HepG2 (cell line): ENCODE measurements at regions not wholly inside any gene's neighbourhood (a gene's known extent, or its start where the extent isn't known, plus 50 kb on each side); places are given as distances from the start of the nearest gene placed in this dataset.

Source experiments
- DNMT3B ChIP-seq: conservative IDR thresholded peaks from 2 replicates; pipeline ENCODE4 v1.6.1; 2016; ENCODE audit warnings: missing biosample characterization, control low read depth
- MTA1 ChIP-seq: sonication (generic); formaldehyde crosslinking; IDR thresholded peaks from 2 replicates; pipeline ENCODE4 v1.4.0; 2020; ENCODE audit warnings: missing genetic modification reagents, mild to moderate bottlenecking, borderline replicate concordance
- NCOA2 ChIP-seq: sonication (generic); formaldehyde crosslinking; IDR thresholded peaks from 2 replicates; pipeline ENCODE4 v1.8.0; 2022; ENCODE audit warnings: inconsistent platforms
- SIN3B ChIP-seq: fragments of 150-350 bp; IDR thresholded peaks from 2 replicates; pipeline ENCODE4 v1.6.1; 2014; ENCODE audit warnings: low read length
- ZFP62 ChIP-seq: sonication (generic); formaldehyde crosslinking; IDR thresholded peaks from 2 replicates; pipeline ENCODE4 v1.4.0; 2020; ENCODE audit warnings: missing genetic modification reagents
- ZNF232 ChIP-seq: sonication (generic); formaldehyde crosslinking; IDR thresholded peaks from 2 replicates; pipeline ENCODE4 v1.4.0; 2020; ENCODE audit warnings: missing genetic modification reagents, borderline replicate concordance
- ZNF274 ChIP-seq: sonication (generic); formaldehyde crosslinking; IDR thresholded peaks from 2 replicates; pipeline ENCODE4 v1.5.1; 2020; ENCODE audit warnings: mild to moderate bottlenecking, missing genetic modification reagents
- ZNF317 ChIP-seq: sonication (generic); formaldehyde crosslinking; IDR thresholded peaks from 2 replicates; pipeline ENCODE4 v1.5.0; 2020; ENCODE audit warnings: mild to moderate bottlenecking, missing genetic modification reagents
- ZNF746 ChIP-seq: sonication (generic); formaldehyde crosslinking; IDR thresholded peaks from 2 replicates; pipeline ENCODE4 v1.8.0; 2022; ENCODE audit warnings: mild to moderate bottlenecking, missing genetic modification reagents
- ZNF773 ChIP-seq: sonication (generic); formaldehyde crosslinking; IDR thresholded peaks from 2 replicates; pipeline ENCODE4 v1.4.0; 2020; ENCODE audit warnings: missing genetic modification reagents, borderline replicate concordance
- ZNF776 ChIP-seq: sonication (generic); formaldehyde crosslinking; IDR thresholded peaks from 2 replicates; pipeline ENCODE4 v1.4.0; 2020; ENCODE audit warnings: mild to moderate bottlenecking, missing genetic modification reagents
- TF ChIP-seq, protein P1 (sequence below): IDR thresholded peaks from 2 replicates; pipeline ENCODE4 v1.6.1; 2016; ENCODE audit warnings: missing genetic modification reagents, missing compliant biosample characterization
- TF ChIP-seq, protein P2 (sequence below): sonication (generic); formaldehyde crosslinking; IDR thresholded peaks from 2 replicates; pipeline ENCODE4 v1.4.0; 2020; ENCODE audit warnings: missing genetic modification reagents
- TF ChIP-seq, protein P3 (sequence below): sonication (generic); formaldehyde crosslinking; IDR thresholded peaks from 2 replicates; pipeline ENCODE4 v1.4.0; 2020; ENCODE audit warnings: missing genetic modification reagents
- TF ChIP-seq, protein P4 (sequence below): sonication (generic); formaldehyde crosslinking; IDR thresholded peaks from 2 replicates; pipeline ENCODE4 v1.4.0; 2020; ENCODE audit warnings: missing genetic modification reagents
- TF ChIP-seq, protein P5 (sequence below): sonication (generic); formaldehyde crosslinking; IDR thresholded peaks from 2 replicates; pipeline ENCODE4 v1.5.0; 2020; ENCODE audit warnings: mild to moderate bottlenecking, missing genetic modification reagents, borderline replicate concordance
- TF ChIP-seq, protein P6 (sequence below): IDR thresholded peaks from 2 replicates; pipeline ENCODE4 v1.6.1; 2012; ENCODE audit warnings: low read depth, low read length, improper control_type of control experiment

DNA sequence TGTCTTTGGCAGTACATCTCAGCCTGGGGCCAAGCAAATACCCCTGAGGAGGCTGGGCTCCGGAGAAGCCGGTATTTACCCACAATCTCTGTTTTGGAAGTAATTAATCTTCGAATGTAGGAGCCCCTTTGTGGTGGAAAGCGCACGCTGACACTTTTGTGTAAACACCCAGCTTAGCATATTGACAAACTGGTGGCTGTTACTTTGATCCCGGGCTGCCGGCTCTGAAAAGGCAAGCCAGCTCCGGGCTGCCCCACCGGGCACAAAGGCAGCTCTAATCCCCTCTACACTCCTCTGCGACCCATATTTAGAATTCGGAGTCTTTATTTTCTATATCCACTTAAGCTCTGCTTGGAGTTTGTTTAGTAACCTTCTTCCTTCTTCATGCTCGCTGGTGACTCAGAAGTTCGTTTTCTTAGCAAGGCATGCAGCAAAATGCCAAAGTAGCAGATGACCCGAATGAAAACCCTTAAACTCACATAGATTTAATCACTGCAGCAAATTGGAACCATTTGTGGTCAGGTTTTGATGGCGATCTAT lies 144.0 kb upstream of the IRX3 start (continued):
- no peak for TF ChIP-seq ZNF776 (CRISPR knock-in tag)
- peak; percentile 49; the same call in 1 of the 2 replicates for TF ChIP-seq ZNF746 (CRISPR knock-in tag)
- TF ChIP-seq NCOA2 (CRISPR knock-in tag): 0 out of 2 replicates have a peak, but pooled peaks have one; percentile 10
- TF ChIP-seq, protein P1, sequence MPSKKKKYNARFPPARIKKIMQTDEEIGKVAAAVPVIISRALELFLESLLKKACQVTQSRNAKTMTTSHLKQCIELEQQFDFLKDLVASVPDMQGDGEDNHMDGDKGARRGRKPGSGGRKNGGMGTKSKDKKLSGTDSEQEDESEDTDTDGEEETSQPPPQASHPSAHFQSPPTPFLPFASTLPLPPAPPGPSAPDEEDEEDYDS (CRISPR knock-in tag): no peak
- peak; percentile 47; the same call in 1 of the 2 replicates for TF ChIP-seq ZNF232 (CRISPR knock-in tag)
- no peak for TF ChIP-seq ZNF274 (CRISPR knock-in tag)
- TF ChIP-seq, protein P2, sequence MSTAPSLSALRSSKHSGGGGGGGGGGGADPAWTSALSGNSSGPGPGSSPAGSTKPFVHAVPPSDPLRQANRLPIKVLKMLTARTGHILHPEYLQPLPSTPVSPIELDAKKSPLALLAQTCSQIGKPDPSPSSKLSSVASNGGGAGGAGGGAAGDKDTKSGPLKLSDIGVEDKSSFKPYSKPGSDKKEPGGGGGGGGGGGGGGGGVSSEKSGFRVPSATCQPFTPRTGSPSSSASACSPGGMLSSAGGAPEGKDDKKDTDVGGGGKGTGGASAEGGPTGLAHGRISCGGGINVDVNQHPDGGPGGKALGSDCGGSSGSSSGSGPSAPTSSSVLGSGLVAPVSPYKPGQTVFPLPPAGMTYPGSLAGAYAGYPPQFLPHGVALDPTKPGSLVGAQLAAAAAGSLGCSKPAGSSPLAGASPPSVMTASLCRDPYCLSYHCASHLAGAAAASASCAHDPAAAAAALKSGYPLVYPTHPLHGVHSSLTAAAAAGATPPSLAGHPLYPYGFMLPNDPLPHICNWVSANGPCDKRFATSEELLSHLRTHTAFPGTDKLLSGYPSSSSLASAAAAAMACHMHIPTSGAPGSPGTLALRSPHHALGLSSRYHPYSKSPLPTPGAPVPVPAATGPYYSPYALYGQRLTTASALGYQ (CRISPR knock-in tag): peak; percentile 52; the same call in 1 of the 2 replicates
- TF ChIP-seq, protein P3, sequence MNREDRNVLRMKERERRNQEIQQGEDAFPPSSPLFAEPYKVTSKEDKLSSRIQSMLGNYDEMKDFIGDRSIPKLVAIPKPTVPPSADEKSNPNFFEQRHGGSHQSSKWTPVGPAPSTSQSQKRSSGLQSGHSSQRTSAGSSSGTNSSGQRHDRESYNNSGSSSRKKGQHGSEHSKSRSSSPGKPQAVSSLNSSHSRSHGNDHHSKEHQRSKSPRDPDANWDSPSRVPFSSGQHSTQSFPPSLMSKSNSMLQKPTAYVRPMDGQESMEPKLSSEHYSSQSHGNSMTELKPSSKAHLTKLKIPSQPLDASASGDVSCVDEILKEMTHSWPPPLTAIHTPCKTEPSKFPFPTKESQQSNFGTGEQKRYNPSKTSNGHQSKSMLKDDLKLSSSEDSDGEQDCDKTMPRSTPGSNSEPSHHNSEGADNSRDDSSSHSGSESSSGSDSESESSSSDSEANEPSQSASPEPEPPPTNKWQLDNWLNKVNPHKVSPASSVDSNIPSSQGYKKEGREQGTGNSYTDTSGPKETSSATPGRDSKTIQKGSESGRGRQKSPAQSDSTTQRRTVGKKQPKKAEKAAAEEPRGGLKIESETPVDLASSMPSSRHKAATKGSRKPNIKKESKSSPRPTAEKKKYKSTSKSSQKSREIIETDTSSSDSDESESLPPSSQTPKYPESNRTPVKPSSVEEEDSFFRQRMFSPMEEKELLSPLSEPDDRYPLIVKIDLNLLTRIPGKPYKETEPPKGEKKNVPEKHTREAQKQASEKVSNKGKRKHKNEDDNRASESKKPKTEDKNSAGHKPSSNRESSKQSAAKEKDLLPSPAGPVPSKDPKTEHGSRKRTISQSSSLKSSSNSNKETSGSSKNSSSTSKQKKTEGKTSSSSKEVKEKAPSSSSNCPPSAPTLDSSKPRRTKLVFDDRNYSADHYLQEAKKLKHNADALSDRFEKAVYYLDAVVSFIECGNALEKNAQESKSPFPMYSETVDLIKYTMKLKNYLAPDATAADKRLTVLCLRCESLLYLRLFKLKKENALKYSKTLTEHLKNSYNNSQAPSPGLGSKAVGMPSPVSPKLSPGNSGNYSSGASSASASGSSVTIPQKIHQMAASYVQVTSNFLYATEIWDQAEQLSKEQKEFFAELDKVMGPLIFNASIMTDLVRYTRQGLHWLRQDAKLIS (CRISPR knock-in tag): no peak
- TF ChIP-seq SIN3B: no peak
- no peak for TF ChIP-seq MTA1
- TF ChIP-seq ZNF317 (CRISPR knock-in tag): 0 out of 2 replicates have a peak, but pooled peaks have one; percentile 21
- TF ChIP-seq, protein P4, sequence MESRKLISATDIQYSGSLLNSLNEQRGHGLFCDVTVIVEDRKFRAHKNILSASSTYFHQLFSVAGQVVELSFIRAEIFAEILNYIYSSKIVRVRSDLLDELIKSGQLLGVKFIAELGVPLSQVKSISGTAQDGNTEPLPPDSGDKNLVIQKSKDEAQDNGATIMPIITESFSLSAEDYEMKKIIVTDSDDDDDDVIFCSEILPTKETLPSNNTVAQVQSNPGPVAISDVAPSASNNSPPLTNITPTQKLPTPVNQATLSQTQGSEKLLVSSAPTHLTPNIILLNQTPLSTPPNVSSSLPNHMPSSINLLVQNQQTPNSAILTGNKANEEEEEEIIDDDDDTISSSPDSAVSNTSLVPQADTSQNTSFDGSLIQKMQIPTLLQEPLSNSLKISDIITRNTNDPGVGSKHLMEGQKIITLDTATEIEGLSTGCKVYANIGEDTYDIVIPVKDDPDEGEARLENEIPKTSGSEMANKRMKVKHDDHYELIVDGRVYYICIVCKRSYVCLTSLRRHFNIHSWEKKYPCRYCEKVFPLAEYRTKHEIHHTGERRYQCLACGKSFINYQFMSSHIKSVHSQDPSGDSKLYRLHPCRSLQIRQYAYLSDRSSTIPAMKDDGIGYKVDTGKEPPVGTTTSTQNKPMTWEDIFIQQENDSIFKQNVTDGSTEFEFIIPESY (CRISPR knock-in tag): no peak
- TF ChIP-seq, protein P5, sequence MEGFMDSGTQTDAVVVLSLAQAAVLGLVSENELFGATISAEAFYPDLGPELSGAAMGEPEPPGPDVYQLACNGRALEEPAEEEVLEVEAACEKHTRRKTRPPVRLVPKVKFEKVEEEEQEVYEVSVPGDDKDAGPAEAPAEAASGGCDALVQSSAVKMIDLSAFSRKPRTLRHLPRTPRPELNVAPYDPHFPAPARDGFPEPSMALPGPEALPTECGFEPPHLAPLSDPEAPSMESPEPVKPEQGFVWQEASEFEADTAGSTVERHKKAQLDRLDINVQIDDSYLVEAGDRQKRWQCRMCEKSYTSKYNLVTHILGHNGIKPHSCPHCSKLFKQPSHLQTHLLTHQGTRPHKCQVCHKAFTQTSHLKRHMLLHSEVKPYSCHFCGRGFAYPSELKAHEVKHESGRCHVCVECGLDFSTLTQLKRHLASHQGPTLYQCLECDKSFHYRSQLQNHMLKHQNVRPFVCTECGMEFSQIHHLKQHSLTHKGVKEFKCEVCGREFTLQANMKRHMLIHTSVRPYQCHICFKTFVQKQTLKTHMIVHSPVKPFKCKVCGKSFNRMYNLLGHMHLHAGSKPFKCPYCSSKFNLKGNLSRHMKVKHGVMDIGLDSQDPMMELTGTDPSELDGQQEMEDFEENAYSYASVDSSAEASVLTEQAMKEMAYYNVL (CRISPR knock-in tag): 0 out of 2 replicates have a peak, but pooled peaks have one; percentile 39
- TF ChIP-seq, protein P6, sequence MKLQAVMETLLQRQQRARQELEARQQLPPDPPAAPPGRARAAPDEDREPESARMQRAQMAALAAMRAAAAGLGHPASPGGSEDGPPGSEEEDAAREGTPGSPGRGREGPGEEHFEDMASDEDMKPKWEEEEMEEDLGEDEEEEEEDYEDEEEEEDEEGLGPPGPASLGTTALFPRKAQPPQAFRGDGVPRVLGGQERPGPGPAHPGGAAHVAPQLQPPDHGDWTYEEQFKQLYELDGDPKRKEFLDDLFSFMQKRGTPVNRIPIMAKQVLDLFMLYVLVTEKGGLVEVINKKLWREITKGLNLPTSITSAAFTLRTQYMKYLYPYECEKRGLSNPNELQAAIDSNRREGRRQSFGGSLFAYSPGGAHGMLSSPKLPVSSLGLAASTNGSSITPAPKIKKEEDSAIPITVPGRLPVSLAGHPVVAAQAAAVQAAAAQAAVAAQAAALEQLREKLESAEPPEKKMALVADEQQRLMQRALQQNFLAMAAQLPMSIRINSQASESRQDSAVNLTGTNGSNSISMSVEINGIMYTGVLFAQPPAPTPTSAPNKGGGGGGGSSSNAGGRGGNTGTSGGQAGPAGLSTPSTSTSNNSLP: peak; percentile 65; the same call in 1 of the 2 replicates
- TF ChIP-seq DNMT3B (CRISPR knock-in tag): no peak
- no peak for TF ChIP-seq ZFP62 (CRISPR knock-in tag)
- no peak for TF ChIP-seq ZNF773 (CRISPR knock-in tag)
